GM18505 (cell line): ENCODE measurements at regions not wholly inside any gene's neighbourhood (a gene's known extent, or its start where the extent isn't known, plus 50 kb on each side); places are given as distances from the start of the nearest gene placed in this dataset.

Source experiments
- ATAC-seq: cut with Tn5 transposase; IDR thresholded peaks from one replicate; pipeline ENCODE4 v1.9.1; 2021; ENCODE audit not compliant: unreplicated experiment
- POLR2A ChIP-seq: IDR thresholded peaks from 4 replicates; pipeline ENCODE4 v1.6.1; 2011; ENCODE audit warnings: borderline replicate concordance; ENCODE audit not compliant: insufficient read depth, insufficient read length; ENCODE audit errors: extremely low read depth

DNA sequence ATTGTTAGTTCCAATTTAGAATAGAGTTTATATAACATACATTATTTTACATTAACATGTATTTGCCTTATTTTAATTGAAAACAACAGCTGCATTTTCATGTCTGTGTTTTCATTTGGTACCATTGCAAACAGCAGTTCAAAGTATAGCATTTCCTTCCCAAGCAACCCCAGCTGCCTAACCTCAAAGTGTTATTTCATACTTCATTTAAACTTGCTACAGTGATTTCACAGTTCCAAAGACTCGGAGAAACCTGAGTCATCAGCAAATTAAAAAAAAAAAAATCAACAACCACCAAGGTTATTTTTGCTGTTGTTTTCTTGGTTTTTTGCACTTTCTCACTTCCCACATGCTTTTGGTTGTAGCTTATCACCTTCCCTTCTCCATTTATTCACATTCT, 236.5 kb upstream of the SPHKAP start:
- no peak for TF ChIP-seq POLR2A
- no peak for ATAC-seq

DNA sequence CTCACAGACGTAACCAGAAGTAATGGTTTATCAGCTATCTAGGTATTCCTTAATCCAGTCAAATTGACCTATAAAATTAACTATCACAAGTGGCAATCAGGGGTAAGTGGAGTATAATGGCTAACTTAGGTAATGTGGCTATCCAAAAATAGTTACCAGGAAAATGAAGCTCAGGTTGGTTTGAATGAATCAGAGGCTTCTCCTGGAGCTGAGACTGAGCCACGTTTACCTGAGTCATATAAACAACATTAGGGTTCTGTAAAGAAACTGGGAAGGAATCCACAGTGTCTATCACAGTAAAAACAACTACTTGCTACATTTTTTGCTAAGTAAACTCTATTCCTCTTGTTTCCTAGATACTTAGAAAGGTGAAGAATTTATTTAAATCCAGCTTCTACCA, 236.0 kb upstream of the SPHKAP start:
- ATAC-seq = no peak
- TF ChIP-seq POLR2A = no peak

DNA sequence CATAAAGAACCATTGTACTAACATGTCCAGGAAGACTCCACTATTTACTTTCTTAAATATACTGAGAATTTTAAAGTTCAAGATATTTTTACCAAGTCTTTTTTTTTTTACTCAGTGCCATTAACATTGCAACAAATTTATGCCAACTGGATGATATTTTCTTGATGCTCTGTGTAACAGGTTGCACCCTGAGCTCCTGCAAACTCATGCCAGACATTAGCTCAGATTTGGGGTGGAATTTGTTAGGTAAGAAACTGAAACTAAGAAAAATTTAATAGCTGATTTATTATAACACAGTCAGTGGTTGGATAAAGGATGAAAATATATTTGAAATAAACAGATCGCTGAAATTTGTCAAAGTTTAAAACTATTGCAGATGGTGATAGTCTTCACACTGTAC, 228.6 kb upstream of the SPHKAP start:
- TF ChIP-seq POLR2A = no peak
- no peak for ATAC-seq

DNA sequence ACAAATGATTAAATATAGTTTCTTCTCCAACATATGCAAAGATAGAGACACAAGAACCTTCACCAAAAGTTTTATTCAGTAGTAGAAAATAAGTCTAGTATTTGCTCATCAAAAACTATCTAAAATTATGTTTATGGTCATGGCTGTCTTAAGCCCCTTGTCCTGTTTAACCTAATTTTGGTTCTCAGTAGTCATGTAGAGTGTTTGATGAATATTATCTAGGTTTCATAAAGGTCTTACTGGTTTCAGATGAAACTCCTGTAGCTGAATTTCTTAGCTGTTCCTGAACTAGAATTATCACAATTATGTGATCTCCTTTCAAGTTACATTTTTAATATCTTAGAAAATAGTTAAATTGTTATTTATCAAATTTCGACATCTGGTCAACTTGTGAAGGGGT, 228.0 kb upstream of the SPHKAP start:
- no peak for ATAC-seq
- TF ChIP-seq POLR2A = no peak

DNA sequence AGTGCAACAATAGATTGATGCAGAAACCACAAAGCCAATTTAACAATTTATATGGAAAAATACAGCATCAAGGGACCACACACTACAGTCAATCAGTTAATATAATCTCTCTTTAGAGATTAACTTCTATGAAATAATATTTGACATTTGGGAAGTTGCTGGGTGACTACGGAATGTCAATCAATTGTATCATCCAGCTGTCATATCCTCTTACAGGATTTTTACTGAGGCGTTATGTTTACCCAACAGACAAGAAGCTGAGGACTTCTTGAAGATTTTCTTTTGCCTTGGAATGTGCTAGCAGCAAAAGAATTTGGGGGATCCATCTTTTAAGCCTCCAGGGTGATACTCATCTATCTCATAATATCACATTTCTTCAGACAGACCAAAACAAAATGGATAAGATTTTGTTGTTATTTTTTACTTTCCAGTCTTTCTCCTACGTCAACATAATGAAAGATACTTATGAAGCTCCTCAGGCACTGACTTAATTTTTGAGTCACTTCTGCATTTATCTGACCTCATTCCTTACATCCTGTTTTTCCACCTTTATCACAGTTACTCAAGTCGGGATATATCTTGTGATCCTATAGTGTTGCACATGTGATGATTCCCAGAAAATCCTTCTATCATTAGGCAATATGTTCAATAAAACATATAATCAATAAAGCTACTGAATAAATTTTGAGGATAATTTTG, 227.2 kb upstream of the SPHKAP start:
- ATAC-seq = no peak
- TF ChIP-seq POLR2A = no peak

DNA sequence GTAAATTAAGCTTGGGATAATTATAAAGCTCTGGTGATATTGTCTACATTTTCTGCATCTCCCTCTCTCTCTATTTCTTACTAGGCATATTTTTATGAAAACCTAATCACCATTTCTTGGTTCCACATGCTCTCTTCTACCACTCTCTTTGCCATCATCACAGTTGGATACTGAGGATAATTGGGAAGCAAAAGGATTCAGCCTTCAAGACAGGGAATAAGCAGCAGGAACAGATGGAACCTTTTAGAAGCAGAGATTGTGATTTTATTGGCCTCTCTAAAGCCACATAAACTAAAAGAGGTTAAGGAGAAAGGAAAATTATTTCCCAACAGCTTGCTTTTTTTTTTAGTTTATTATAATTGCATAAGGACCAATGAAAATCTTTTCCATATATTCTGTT, 226.3 kb upstream of the SPHKAP start:
- no peak for ATAC-seq
- TF ChIP-seq POLR2A = no peak

DNA sequence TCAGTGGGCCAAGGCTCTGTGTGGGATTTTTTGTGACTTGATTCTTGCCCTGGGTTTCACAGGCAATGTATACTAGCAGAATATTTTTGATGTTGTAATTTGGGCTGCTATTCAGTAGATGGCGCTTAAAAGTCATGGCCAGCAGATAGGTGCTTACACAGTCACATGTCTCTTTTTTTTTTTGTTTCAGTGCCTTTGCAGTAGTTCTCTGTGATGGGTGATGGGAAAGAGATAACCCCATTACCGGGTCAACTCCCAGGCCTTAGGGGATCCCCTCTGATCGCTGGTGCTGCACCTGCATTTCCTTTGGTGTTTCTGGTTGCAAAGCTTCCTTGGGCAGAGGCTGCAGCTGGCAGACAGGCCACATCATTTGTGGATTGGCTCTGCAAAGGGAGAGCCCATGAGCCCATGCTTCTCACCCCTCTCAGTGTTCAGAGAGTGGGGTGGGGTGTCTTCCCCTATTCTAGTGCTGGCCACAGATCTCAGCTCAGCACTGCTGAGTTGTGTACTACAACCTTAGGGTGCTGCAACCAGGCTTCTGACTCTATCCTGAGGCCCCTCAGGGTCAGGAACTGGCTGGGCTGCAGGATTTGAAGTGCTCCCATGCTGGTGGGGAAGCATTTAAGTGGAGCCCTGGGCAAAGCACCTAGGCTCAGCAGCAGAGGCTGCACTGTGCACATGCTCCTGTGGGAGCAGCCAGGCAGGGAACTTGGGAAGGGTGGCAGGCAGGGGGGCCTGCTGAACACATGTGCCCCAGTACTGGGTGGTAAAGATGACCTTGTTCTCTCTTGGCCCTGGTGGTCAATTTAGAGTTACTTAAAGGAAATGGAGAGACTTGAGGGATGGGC, 219.8 kb upstream of the SPHKAP start:
- no peak for TF ChIP-seq POLR2A
- ATAC-seq = no peak

DNA sequence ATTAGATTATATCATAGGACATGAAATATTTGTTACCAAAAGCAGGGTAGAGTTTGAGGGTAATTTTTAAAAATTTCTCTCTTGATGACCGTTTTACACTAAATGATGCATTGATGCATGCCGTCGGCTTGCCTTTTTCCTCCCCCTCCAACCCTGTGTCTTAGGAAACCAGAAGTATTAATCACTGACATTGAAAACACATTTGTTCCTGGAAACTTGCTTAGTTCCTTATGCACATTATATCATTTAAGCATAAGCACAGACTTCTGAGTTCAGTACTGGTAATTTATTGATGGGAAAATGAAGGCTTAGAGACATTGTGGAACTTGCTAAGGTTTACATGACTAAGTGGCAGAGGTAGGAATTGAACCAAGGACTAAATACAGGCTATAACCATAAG, 206.3 kb upstream of the SPHKAP start:
- no peak for ATAC-seq
- no peak for TF ChIP-seq POLR2A

DNA sequence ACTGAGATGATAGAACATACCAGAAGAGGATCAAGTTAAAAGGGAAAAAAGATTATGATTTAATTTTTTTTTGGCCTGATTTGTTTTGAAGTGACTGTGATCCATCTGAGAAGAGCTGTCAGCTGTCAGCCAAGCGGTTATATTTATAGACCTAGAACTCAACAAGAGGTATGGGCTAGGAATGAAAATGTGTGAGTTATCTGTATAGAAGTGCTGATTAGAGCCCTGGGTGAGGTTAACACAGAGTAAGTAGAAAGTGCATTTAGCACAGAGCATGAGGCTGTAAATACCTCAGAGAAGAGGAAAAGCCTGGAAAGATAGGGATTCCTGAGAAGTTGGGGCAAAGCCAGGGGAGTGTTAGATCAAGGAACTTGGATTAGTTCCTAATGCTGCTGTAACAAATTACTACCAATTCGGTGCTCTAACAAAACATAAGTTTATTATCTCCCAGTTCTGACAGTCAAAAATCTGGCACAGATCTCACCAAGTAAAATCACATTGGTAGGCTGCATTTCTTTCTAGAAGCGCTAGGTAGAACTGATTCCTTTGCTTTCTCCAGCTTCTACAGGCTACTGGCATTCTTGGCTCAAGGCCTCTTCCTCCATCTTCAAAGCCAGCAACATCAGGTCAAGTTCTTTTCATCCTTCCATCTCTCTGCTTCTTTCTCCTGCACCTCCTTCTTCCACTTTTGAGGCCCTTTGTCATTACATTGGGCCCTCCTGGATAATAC, 197.4 kb upstream of the SPHKAP start:
- no peak for ATAC-seq
- no peak for TF ChIP-seq POLR2A

DNA sequence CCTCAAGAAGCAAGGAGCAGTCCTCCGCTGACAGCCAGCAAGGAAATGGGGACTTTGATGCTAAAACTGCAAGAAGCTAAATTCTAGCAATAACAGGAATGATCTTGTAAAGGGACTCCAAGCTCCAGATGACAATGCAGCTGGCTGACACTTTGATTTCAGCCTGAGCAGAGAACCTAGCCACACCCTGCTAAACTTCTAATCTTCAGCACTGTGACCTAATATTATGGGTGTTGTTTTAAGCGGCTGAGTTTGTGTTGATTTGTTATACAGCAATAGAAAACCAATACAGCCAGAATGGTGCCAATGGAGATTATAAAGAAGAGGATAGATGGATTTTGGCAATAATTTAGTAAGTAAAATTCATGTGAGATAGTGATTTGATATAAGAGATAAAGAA, 196.7 kb upstream of the SPHKAP start:
- TF ChIP-seq POLR2A = no peak
- ATAC-seq = no peak

DNA sequence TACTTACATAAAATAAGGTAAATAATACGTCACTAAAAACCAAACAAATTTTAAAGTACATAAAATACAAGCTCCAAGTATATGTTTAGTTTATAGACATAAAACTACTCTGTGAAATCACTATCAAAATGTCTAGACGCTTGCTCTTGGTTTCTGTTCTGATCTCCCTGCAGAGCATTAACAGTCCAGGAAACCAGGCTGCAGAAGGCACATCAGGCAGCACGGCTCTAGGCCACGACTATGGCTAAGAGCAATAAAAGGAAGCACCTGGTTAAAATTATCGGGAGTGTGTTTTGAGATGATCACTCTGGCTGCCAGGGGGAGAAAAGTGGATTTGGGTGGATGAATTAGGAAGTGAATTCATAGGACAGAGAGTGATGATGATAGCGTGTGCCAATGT, 196.0 kb upstream of the SPHKAP start:
- ATAC-seq = no peak
- TF ChIP-seq POLR2A = no peak

DNA sequence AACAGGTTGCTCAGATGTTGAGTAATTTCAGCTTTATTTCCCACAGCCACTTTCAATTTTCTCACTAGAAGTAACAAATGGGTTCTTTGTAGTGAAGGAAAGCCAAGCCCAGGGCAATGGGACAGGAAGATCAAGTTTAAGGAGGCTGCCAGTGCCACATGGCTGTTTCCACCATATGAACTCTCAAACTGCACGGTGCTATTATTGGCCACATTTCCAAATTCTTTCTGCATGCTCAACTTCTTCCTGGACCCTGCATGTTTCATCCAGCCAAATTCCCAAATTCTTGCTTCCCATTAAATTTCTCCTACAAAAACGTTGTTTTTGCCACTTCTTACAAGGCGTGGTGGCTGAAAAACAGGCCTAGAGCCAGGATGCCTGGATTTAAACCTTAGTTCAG, 193.3 kb upstream of the SPHKAP start:
- no peak for ATAC-seq
- no peak for TF ChIP-seq POLR2A

DNA sequence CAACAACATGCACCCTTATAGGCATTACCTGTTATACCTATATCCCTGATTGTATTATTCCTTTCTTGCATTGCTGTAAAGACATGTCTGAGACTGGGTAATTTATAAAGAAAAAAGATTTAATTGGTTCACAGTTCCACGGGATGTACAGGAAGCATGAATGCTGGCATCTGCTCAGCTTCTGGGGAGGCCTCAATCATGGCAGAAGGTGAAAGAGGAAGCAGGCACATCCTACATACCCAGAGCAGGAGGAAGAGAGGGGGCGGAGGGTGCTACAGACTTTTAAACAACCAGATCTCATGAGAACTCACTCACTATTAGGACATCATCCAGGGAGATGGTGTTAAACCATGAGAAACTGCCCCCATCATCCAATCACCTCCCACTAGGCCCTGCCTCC, 191.7 kb upstream of the SPHKAP start:
- TF ChIP-seq POLR2A = no peak
- no peak for ATAC-seq

DNA sequence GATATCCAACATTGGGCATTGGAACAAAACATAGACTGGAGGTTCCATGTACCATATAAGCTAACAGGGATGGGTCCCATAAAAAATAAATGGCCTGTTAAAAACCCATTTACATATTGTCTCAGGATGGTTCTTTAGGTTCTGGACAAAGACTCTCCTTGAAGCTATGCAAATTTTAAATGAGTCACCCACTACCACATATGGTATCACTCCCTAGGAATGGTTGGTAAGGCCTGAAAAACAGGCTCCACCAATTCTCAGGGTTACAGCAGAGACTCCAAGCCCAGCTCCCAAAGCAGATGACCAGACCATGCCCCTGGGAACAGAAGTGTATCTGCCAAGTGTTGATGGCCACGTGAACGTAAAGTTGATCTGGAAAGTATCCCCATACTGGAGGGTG, 190.7 kb upstream of the SPHKAP start:
- no peak for ATAC-seq
- no peak for TF ChIP-seq POLR2A
